Astrocyte of the cerebellum (primary cell): ENCODE measurements at regions not wholly inside any gene's neighbourhood (a gene's known extent, or its start where the extent isn't known, plus 50 kb on each side); places are given as distances from the start of the nearest gene placed in this dataset.

Experiments
- DNase-seq: peaks from one replicate; pipeline ENCODE4 v3.0.0-alpha.2; 2011; ENCODE audit warnings: low read depth
- H3K4me3 ChIP-seq: 2 replicates; pipeline ENCODE4 v1.5.1; 2011; ENCODE audit warnings: mild to moderate bottlenecking, low read depth, low read length, moderate library complexity
- in situ Hi-C: cut with HindIII; loops from 2 replicates; pipeline ENCODE4 v1.10.0; 2017; ENCODE audit warnings: low sequenced_read_pairs
- TF ChIP-seq, protein P1 (sequence below): IDR thresholded peaks from 2 replicates; pipeline ENCODE4 v1.5.1; 2012; ENCODE audit warnings: low read length, low read depth, moderate library complexity, mild to moderate bottlenecking; ENCODE audit errors: missing control alignments

DNA sequence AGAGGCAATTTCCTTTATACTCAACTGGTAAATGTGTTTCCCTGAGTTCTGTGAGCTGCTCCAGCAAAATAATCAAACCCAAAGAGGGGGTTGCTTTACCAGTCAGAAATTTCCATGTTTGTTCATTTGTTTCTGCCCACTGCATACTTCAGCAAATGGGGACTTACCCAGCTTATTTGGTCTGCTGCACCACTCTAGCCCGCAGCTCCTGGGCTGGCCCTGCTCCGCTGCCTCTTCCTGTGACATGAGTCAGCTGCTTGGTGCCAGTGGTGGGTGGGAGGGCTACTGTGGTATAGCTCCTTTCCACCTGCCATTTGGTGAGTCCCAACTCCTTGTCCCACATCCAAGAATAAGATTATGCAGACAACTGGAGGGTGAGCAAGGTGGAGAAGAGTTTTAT lies 644.2 kb downstream of the MCTP2 start:
- no peak overlapping the region for H3K4me3 ChIP-seq
- in situ Hi-C loops, result no loop called here
- DNase-seq, result no peak
- TF ChIP-seq, protein P1, sequence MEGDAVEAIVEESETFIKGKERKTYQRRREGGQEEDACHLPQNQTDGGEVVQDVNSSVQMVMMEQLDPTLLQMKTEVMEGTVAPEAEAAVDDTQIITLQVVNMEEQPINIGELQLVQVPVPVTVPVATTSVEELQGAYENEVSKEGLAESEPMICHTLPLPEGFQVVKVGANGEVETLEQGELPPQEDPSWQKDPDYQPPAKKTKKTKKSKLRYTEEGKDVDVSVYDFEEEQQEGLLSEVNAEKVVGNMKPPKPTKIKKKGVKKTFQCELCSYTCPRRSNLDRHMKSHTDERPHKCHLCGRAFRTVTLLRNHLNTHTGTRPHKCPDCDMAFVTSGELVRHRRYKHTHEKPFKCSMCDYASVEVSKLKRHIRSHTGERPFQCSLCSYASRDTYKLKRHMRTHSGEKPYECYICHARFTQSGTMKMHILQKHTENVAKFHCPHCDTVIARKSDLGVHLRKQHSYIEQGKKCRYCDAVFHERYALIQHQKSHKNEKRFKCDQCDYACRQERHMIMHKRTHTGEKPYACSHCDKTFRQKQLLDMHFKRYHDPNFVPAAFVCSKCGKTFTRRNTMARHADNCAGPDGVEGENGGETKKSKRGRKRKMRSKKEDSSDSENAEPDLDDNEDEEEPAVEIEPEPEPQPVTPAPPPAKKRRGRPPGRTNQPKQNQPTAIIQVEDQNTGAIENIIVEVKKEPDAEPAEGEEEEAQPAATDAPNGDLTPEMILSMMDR, result no peak

GRCh38 chr15:94877833-94878232 lies 646.5 kb downstream of the MCTP2 start:
- no peak overlapping the region for H3K4me3 ChIP-seq
- DNase-seq, result no peak
- TF ChIP-seq, protein P1, result no peak
- in situ Hi-C loops, result no loop called here

DNA sequence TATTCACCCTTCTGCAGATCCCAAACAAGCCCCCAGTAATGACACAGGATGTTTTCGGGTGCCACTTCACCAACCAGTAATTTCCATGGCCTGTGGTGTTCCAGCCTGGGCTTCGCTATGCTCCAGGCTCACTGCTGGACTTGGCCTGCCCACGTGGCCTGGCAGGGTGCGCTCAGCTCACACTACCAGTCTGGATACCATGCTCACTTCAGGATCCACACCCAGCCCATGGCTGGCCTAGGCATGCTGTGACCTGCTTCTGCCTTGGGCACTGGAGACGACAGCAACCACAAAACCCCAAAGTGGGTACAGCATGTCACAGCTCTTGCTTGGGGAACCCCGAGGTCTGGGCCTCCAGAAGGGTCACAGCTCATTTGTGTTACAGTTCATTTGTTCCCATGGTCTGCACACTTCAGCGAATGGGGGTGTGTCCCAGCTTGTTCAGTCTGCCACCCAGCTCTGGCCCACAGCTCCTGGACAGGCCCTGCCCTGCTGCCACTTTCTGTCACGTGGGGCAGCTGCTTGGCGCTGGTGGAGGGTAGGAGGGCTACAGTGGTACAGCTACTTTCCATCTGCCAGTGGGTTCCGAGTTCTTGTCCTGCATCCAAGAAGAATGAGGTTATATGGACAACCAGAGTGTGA lies 650.8 kb downstream of the MCTP2 start:
- TF ChIP-seq, protein P1, result no peak
- DNase-seq, result no peak
- no peak overlapping the region for H3K4me3 ChIP-seq
- in situ Hi-C loops, result no loop called here

GRCh38 chr15:94887391-94887790 lies 656.0 kb downstream of the MCTP2 start:
- in situ Hi-C loops, result no loop called here
- no peak for DNase-seq
- TF ChIP-seq, protein P1, result no peak
- no peak overlapping the region for H3K4me3 ChIP-seq

GRCh38 chr15:94889153-94889552 lies 657.8 kb downstream of the MCTP2 start:
- in situ Hi-C loops, result no loop called here
- no peak for DNase-seq
- H3K4me3 ChIP-seq, result no peak overlapping the region
- TF ChIP-seq, protein P1, result no peak

GRCh38 chr15:94893091-94893490 lies 661.7 kb downstream of the MCTP2 start:
- no peak overlapping the region for H3K4me3 ChIP-seq
- in situ Hi-C loops, result no loop called here
- no peak for DNase-seq
- TF ChIP-seq, protein P1, result no peak

- no peak for DNase-seq
- TF ChIP-seq, protein P1, result no peak
- no peak overlapping the region for H3K4me3 ChIP-seq
- in situ Hi-C loops, result no loop called here
Measured at GRCh38 chr15:94894056-94894455, 662.7 kb downstream of the MCTP2 start.
